G401.6 (cell line): ENCODE measurements at regions not wholly inside any gene's neighbourhood (a gene's known extent, or its start where the extent isn't known, plus 50 kb on each side); places are given as distances from the start of the nearest gene placed in this dataset.

Source experiments
- FAIRE-seq: peaks from 2 replicates; lab custom pipeline; 2012; peaks lifted over from hg19 to GRCh38; lab: Jason Lieb, UNC

- FAIRE-seq: no peak
These were observed 86.5 kb upstream of the PFKP start for GRCh38 chr10:2980791-2981360.

- no peak for FAIRE-seq
These were observed 87.2 kb upstream of the PFKP start for GRCh38 chr10:2980116-2980515.

DNA sequence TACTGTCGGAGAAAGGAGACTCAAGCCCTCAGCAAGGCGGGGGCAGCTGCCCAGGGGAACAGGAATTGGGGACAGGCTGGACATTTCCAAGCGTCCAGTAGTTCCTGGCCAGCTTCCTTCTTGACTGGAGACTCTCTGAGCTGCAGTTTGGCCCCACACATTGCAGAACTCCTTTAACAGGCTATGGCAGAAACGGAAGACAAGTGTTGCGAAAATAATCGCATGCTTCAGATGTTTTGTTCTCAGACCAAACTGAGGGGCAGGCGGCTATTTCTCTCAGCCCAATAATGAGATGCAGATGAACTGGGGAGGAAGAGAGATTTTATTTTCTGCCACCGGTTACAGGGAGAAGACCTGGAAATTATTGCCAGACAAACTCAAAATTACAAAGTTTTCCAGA is 88.0 kb upstream of the PFKP start:
- FAIRE-seq: no peak

- FAIRE-seq: no peak
These were observed 88.6 kb upstream of the PFKP start for GRCh38 chr10:2978574-2979273.

DNA sequence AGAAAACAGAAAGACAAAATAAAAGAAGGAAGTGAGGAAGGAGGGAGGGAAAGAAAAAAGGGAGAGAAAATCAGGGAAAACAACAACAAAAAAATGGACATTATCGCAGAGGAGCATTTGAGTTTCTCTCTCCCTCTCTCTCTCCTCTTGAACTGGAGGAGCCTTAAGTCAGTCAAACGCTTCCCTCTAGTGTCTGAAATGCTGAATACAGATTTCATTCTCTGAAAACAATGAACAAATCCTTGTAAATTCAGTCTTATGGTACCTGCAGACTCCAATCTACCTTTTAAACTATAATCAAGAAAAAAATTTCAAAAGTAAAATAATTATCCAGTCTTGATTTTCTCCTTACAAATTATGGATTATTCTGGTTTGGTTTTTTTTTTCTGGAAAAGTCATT is 89.2 kb upstream of the PFKP start:
- FAIRE-seq: peak; percentile 97

GRCh38 chr10:2974503-2975207 is 92.7 kb upstream of the PFKP start:
- FAIRE-seq: no peak

GRCh38 chr10:2974083-2974482 is 93.3 kb upstream of the PFKP start:
- FAIRE-seq: no peak

DNA sequence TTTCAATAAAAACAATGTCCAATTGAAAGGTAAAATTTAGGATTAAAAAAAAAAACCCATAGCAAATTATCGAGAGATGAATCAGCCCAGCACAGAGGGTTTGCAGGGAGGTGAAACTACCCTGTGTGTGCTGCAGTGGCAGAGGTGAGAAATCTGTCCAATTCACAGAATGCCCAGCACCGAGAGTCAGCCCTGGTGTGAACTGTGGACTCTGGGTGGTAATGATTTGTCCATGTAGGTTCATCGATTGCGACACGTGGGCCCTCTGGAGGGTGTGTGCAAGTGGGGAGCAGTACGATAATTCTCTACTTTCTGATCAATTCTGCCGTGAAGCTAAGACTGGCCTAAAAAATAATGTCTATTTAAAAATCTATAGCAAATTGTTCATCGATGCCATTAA is 94.5 kb upstream of the PFKP start:
- no peak for FAIRE-seq

DNA sequence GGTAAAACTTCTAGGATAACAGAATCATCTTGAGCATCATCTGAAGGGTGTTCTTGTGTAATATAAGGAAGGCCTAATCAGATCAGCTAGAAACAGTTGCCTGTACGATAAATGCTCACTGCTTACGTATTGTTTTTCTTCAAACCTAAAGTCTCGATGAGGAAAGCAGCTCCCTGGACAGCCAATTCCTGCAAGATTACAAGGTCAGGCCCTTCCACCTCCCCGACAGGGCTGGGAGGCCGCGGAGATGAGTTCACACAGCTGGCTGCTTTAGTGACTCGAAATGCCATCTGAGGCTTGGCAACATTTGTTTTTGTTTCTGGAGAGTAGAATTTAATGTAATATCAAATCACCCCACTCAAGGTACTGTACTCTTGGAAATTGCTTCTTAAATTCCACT is 95.1 kb upstream of the PFKP start:
- FAIRE-seq: no peak

DNA sequence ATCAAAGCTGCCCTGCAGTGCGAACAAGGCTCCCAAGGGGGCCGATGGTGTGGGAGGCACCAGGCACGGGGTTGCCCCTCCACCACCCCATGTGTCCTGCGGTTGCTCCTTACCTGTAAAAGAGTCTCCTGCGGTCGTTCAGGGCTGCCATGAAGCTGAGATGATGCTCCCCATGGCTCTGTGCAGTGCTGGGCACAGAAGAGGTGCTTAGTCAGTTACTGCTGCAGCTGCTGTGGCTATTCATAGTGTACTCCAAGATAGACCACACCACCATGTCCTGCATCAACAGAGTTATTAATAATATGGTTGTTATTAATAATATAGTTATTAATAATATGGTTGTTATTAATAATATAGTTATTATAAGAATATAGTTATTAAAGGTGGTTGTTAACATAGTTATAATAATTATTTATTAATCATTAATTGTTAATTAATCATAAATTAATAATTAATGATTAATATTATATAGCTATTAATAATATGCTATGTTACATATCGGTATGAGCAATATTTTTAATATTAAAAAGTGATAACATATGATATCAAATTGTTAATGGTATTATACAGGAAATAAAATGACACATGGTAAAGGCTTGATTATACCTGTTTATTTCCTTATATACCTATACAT is 97.0 kb upstream of the PFKP start:
- FAIRE-seq: peak; percentile 95

DNA sequence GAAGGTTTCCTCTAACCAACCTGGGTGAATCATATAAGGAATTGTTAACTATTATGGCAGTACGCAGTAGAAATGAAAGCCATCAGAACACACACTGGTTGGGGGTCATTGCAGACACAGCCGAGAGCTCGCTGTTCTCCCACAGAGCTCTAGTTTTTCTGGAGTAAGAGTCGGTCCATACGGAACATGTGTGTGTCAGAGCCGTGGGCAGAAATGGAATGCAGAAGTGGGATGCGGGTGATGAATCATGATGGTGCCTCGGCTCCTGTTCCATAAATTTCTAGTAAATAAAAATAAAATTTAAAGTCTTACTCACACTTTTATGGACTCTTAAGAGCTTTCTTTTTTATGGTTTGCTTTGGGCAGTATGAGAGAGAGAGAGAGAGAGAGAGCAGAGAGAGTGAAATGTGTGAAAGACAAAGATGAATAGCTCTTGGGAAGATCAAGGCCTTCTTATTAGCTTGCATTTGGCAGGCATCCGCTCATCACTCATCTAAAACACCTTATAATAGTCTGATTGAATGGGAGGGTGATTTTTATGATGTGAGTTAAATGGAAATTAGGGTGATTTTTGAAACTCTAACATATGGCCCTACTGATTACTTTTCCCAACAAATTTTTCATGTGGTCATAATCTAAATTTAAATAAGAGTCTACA is 98.8 kb upstream of the PFKP start:
- FAIRE-seq: no peak

GRCh38 chr10:2966134-2966533 is 101.2 kb upstream of the PFKP start:
- no peak for FAIRE-seq

DNA sequence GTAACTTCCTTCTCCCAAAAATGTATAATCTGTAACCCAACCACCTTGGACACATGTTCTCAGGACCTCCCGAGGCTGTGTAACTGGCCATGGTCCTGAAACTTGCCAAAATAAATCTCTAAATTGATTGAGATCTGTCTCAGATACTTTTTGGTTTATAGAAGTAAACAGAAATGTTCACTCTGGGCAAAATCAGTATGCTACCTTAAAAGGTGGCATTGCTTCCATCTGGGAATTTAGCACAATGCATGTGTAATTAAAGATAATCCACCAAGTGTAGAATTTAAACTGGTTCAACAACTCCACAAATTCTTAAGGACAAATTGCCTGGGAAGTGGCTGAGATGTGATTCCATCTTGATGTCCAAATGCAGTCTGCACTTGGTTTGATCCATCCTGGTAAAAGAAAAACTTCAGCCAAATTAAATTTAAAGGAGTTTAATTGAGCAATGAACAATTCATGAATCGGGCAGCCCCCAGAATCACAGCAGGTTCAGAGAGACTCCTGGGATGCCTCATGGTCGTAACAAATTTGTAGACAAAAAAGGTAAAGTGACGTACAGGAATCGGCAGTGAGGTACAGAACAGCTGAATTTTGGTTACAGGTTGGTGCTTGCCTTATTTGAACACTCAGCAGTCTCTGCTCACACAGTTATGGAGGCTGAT is 102.6 kb upstream of the PFKP start:
- no peak for FAIRE-seq

DNA sequence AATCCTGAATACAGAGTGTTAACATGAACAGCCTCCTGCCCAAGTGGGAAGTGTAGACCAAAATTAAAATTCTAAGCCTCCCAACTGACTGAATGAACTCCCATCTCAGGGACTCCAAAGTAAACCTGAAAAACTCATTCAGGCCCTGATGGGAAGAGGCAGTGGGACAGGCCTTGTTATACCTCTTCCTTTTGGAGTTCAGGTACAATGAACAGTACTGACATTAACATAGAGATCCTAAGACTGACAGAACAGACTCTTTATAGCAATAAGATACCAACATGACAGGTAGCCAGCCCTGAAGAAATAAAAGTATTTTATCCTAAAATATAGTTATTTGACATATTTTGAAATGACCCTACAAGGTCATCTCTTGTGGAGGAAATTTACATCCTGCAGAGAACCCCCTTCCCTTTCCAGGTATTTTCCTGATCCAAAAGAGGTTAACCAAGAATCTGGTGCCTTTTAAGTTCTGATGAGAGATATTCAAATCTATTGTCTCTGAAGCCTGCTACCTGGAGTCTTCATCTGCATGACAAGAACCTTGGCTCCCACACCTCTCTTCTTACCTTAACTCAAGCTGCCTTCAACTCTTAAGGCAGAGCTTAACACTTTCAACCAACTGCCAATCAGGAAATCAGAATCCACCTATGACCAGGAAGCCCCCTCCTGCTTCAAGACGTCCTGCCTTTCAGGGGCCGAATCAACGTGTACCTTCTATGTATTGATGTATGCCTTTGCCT is 103.3 kb upstream of the PFKP start:
- FAIRE-seq: no peak

GRCh38 chr10:2962194-2962593 is 105.2 kb upstream of the PFKP start:
- no peak for FAIRE-seq

DNA sequence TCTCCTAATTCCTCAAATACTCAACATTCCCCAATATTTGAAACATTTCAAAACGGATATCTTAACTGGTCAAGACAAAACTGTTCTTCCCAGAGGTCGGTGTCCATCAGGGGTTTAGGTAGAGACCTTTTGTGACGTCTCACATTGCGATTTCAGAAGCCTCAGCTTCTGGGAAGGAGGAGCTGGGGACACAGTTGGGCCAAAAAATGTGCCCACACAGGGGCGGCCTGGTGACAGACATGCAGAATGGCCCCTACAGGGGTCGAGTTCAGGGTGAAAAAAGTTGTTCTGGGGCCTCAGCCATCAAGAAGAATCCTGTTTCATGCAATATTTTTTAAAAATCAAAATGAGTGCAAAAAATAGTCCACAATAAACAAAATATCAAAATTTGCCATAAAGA is 108.7 kb upstream of the PFKP start:
- FAIRE-seq: no peak

GRCh38 chr10:2957785-2958184 is 109.6 kb upstream of the PFKP start:
- FAIRE-seq: no peak

- no peak for FAIRE-seq
These were observed 112.3 kb upstream of the PFKP start for GRCh38 chr10:2955064-2955463.

DNA sequence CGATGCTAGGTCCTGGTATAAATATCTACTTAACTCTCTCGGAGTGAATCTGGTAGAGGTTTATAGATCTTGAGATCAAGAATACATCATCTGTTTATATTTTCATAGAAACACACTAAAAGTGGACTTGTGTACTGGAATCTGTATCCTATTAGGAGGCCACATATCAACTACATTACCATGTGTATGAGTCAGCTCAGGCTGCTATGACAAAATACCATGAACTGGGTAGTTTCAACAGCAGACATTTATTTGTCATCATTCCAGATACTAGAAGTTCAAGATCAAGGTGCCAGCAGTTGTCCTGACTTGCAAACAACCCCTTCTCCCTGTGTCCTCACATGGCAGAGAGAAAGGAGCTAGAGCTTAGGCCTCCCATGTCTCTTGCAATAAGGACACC is 113.9 kb upstream of the PFKP start:
- no peak for FAIRE-seq

DNA sequence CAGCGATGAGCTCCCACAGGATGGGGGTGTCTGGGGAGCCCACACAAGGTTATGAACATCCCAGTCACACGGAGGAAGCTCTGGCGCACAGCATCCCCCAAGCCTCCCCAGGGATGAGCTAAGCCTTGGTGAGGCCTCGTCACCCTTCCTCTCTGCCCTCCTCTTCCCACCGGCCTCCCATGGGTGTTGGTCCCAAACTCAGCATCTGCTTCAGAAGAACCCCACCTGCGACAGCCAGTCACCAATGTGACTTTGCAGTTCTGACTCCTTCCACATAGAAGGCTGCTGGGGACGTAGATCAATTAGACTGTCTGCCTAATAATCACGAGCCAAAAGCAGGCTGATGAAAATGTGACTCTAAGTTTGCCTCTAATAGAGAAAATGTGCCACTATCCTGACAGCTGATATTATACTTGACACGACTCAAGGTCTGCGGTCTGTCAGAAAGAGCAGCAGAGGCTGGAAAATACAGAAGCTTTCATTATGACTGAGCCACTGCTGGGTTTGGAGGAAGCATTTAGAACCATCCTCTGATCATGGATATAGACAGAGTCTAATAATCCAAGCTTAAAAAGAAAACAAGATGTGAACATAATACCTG is 116.0 kb upstream of the PFKP start:
- FAIRE-seq: no peak

- FAIRE-seq: no peak
These were observed 116.8 kb upstream of the PFKP start for GRCh38 chr10:2950546-2950945.
